DOHH2 (cell line): ENCODE measurements at regions not wholly inside any gene's neighbourhood (a gene's known extent, or its start where the extent isn't known, plus 50 kb on each side); places are given as distances from the start of the nearest gene placed in this dataset.

Experiments used
- H3F3A ChIP-seq: fragments of 200-600 bp; sonication (generic), shearing (Covaris generic); 2 replicates; pipeline ENCODE4 v1.6.0; 2016; ENCODE audit warnings: antibody characterized with exemption, mild to moderate bottlenecking; ENCODE audit not compliant: control insufficient read depth, insufficient read depth
- H3K27ac ChIP-seq: fragments of 200-600 bp; sonication (generic); 2 replicates; pipeline ENCODE4 v1.5.1; 2014; ENCODE audit warnings: low read depth, mild to moderate bottlenecking, low read length, moderate library complexity
- H3K27me3 ChIP-seq: fragments of 200-600 bp; sonication (generic); 2 replicates; pipeline ENCODE4 v1.6.1; 2014; ENCODE audit warnings: mild to moderate bottlenecking, low read length, mixed read lengths; ENCODE audit not compliant: control insufficient read depth
- H3K36me3 ChIP-seq: fragments of 200-600 bp; sonication (generic); 2 replicates; pipeline ENCODE4 v1.6.1; 2014; ENCODE audit warnings: mild to moderate bottlenecking, low read length, moderate library complexity, mixed read lengths; ENCODE audit not compliant: control insufficient read depth
- H3K4me1 ChIP-seq: fragments of 200-600 bp; sonication (generic); 2 replicates; pipeline ENCODE4 v1.6.1; 2014; ENCODE audit warnings: mild to moderate bottlenecking, low read length, mixed read lengths; ENCODE audit not compliant: control insufficient read depth
- H3K4me2 ChIP-seq: fragments of 200-600 bp; sonication (generic); 2 replicates; pipeline ENCODE4 v1.6.0; 2014; ENCODE audit warnings: mild to moderate bottlenecking, low read length, moderate library complexity
- H3K4me3 ChIP-seq: fragments of 200-600 bp; sonication (generic); 2 replicates; pipeline ENCODE4 v1.5.1; 2014; ENCODE audit warnings: mild to moderate bottlenecking, low read length, mixed read lengths
- H3K79me2 ChIP-seq: fragments of 200-600 bp; sonication (generic); 2 replicates; pipeline ENCODE4 v1.6.1; 2014; ENCODE audit warnings: mild to moderate bottlenecking, low read length, mixed read lengths; ENCODE audit not compliant: control insufficient read depth
- H3K9me2 ChIP-seq: fragments of 200-600 bp; sonication (generic); replicated peaks from 2 replicates; pipeline ENCODE4 v1.6.1; 2014; ENCODE audit warnings: mild to moderate bottlenecking, low read length, mixed read lengths; ENCODE audit not compliant: control insufficient read depth
- H3K9me3 ChIP-seq: fragments of 200-600 bp; sonication (generic); 2 replicates; pipeline ENCODE4 v1.6.1; 2014; ENCODE audit warnings: antibody characterized with exemption, low read length, mixed read lengths; ENCODE audit not compliant: control insufficient read depth, insufficient read depth
- H4K20me1 ChIP-seq: fragments of 200-600 bp; sonication (generic); 2 replicates; pipeline ENCODE4 v1.6.0; 2014; ENCODE audit warnings: low read depth, mild to moderate bottlenecking, antibody characterized with exemption, low read length, moderate library complexity; ENCODE audit not compliant: control insufficient read depth, insufficient read depth
- CTCF ChIP-seq: fragments of 200-600 bp; sonication (generic); IDR thresholded peaks from one replicate; pipeline ENCODE4 v1.5.1; 2014; ENCODE audit warnings: antibody characterized with exemption, mild to moderate bottlenecking, low read depth, low read length; ENCODE audit not compliant: poor library complexity, severe bottlenecking
- EZH2phosphoT487 ChIP-seq: fragments of 200-600 bp; sonication (generic); IDR thresholded peaks from 2 replicates; pipeline ENCODE4 v1.6.1; 2017; ENCODE audit warnings: borderline replicate concordance, mild to moderate bottlenecking, antibody characterized with exemption, low read length, moderate library complexity, mixed read lengths

GRCh38 chr4:52410971-52411370 is 248.1 kb downstream of the USP46 start:
- no peaks in the 10 kb centered on the region for H3K27me3 ChIP-seq
- no peak overlapping the region for H3K27ac ChIP-seq
- H3K36me3 ChIP-seq, result no peaks in the 10 kb centered on the region
- no peaks in the 10 kb centered on the region for H3K9me2 ChIP-seq
- peaks cover 8% of the 10 kb centered on the region for H3K4me1 ChIP-seq
- TF ChIP-seq EZH2phosphoT487 (no peak), CTCF (no peak)
- no peaks in the 10 kb centered on the region for H3K79me2 ChIP-seq
- H3K4me3 ChIP-seq, result no peak overlapping the region
- H4K20me1 ChIP-seq, result no peaks in the 10 kb centered on the region
- peaks cover 27% of the 10 kb centered on the region; the same call in 1 of the 2 replicates for H3K9me3 ChIP-seq
- no peak overlapping the region for H3K4me2 ChIP-seq
- no peaks in the 10 kb centered on the region for H3F3A ChIP-seq

GRCh38 chr4:52420330-52420729 is 238.8 kb downstream of the USP46 start:
- Histone ChIP-seq H4K20me1 (no peaks in the 10 kb centered on the region), H3K79me2 (no peaks in the 10 kb centered on the region), H3K4me1 (no peaks in the 10 kb centered on the region), H3K9me3 (no peaks in the 10 kb centered on the region; the same call in 1 of the 2 replicates), H3K27me3 (no peaks in the 10 kb centered on the region), H3K4me2 (no peak overlapping the region), H3K4me3 (no peak overlapping the region), H3K27ac (no peak overlapping the region), H3K9me2 (no peaks in the 10 kb centered on the region), H3K36me3 (no peaks in the 10 kb centered on the region), H3F3A (no peaks in the 10 kb centered on the region)
- TF ChIP-seq CTCF (no peak), EZH2phosphoT487 (no peak)

- H3K79me2 ChIP-seq, result no peaks in the 10 kb centered on the region
- no peak for TF ChIP-seq EZH2phosphoT487
- no peak for TF ChIP-seq CTCF
- H3K4me2 ChIP-seq, result no peak overlapping the region
- no peaks in the 10 kb centered on the region for H3F3A ChIP-seq
- H3K4me3 ChIP-seq, result no peak overlapping the region
- no peaks in the 10 kb centered on the region for H3K36me3 ChIP-seq
- no peaks in the 10 kb centered on the region for H4K20me1 ChIP-seq
- peaks cover 5% of the 10 kb centered on the region for H3K4me1 ChIP-seq
- H3K9me3 ChIP-seq, result no peaks in the 10 kb centered on the region; the same call in 1 of the 2 replicates
- no peaks in the 10 kb centered on the region for H3K27me3 ChIP-seq
- no peak overlapping the region for H3K27ac ChIP-seq
- H3K9me2 ChIP-seq, result no peaks in the 10 kb centered on the region
Observed at GRCh38 chr4:52421811-52422213, 237.3 kb downstream of the USP46 start.

- Histone ChIP-seq H3K4me1 (peaks cover 5% of the 10 kb centered on the region), H3K4me3 (no peak overlapping the region), H3K4me2 (no peak overlapping the region), H3K9me3 (no peaks in the 10 kb centered on the region; the same call in 1 of the 2 replicates), H3F3A (no peaks in the 10 kb centered on the region), H3K36me3 (no peaks in the 10 kb centered on the region), H3K27me3 (no peaks in the 10 kb centered on the region), H3K27ac (no peak overlapping the region), H3K79me2 (no peaks in the 10 kb centered on the region), H3K9me2 (no peaks in the 10 kb centered on the region), H4K20me1 (no peaks in the 10 kb centered on the region)
- TF ChIP-seq EZH2phosphoT487 (no peak), CTCF (no peak)
Observed at GRCh38 chr4:52423967-52424366, 235.1 kb downstream of the USP46 start.
